GM19035 (cell line): ENCODE measurements at regions not wholly inside any gene's neighbourhood (a gene's known extent, or its start where the extent isn't known, plus 50 kb on each side); places are given as distances from the start of the nearest gene placed in this dataset.
"Not testable (repeated sequence)": the region's sequence is repeated elsewhere in the genome, so short reads cannot be mapped to it uniquely, and the experiment has no call there.

ENCODE experiments used
- ATAC-seq: cut with Tn5 transposase; IDR thresholded peaks from one replicate; pipeline ENCODE4 v1.9.1; 2021; ENCODE audit not compliant: unreplicated experiment

GRCh38 chr15:94838281-94838680, 606.9 kb downstream of the MCTP2 start:
- no peak for ATAC-seq

- no peak for ATAC-seq
These were observed 609.7 kb downstream of the MCTP2 start for GRCh38 chr15:94840794-94841783.

- ATAC-seq, result no peak
These were observed 611.7 kb downstream of the MCTP2 start for GRCh38 chr15:94843060-94843459.

- no peak for ATAC-seq
These were observed 612.8 kb downstream of the MCTP2 start for GRCh38 chr15:94844198-94844537.

GRCh38 chr15:94844538-94845389, 613.4 kb downstream of the MCTP2 start:
- no peak for ATAC-seq

- no peak for ATAC-seq
These were observed 614.0 kb downstream of the MCTP2 start for GRCh38 chr15:94845390-94845716.

GRCh38 chr15:94847325-94847724, 616.0 kb downstream of the MCTP2 start:
- ATAC-seq, result no peak

- ATAC-seq, result no peak
These were observed 616.7 kb downstream of the MCTP2 start for GRCh38 chr15:94848054-94848453.

GRCh38 chr15:94855018-94855408, 623.7 kb downstream of the MCTP2 start:
- no peak for ATAC-seq

GRCh38 chr15:94855409-94856266, 624.3 kb downstream of the MCTP2 start:
- no peak for ATAC-seq

- ATAC-seq, result no peak
These were observed 625.0 kb downstream of the MCTP2 start for GRCh38 chr15:94856267-94856854.

- no peak for ATAC-seq
These were observed 626.1 kb downstream of the MCTP2 start for GRCh38 chr15:94857466-94857865.

- ATAC-seq, result no peak
These were observed 626.6 kb downstream of the MCTP2 start for GRCh38 chr15:94858011-94858410.

GRCh38 chr15:94858449-94858848, 627.1 kb downstream of the MCTP2 start:
- ATAC-seq, result no peak

- ATAC-seq, result no peak
These were observed 627.6 kb downstream of the MCTP2 start for GRCh38 chr15:94858920-94859319.

GRCh38 chr15:94864600-94864999, 633.2 kb downstream of the MCTP2 start:
- no peak for ATAC-seq

GRCh38 chr15:94868265-94868664, 636.9 kb downstream of the MCTP2 start:
- ATAC-seq, result not testable (repeated sequence)

GRCh38 chr15:94875550-94875949, 644.2 kb downstream of the MCTP2 start:
- no peak for ATAC-seq

- ATAC-seq, result no peak
These were observed 646.5 kb downstream of the MCTP2 start for GRCh38 chr15:94877833-94878232.

GRCh38 chr15:94882071-94882712, 650.8 kb downstream of the MCTP2 start:
- no peak for ATAC-seq
